ENCODE measurements at regions not wholly inside any gene's neighbourhood (a gene's known extent, or its start where the extent isn't known, plus 50 kb on each side); places are given as distances from the start of the nearest gene placed in this dataset.

GRCh38 chr2:241993386-241994005 lies 124.0 kb downstream of the RTP5 start:
- Histone ChIP-seq H3K9me3 (replicated peaks in 1 of 3) (no peaks in the 10 kb centered on the region), H3K4me3 (no peak overlapping the region), H3K27ac (no peak overlapping the region), H3K36me3 (replicated peaks in 1 of 2) (no peaks in the 10 kb centered on the region), H3K4me1 (replicated peaks in 1 of 2) (no peaks in the 10 kb centered on the region), H3K27me3 (no peaks in the 10 kb centered on the region)
- TF ChIP-seq CTCF (IDR thresholded peaks at IDR 0.05): no peak
- WGBS, 4 donors: 93 to 97% (median 95%) methylated on average over 15 to 16 of the region's 16 CpGs
- DNase-seq: peak in 1 of 7 donors; percentile 7
- intact Hi-C loops (cut with DNase I): no loop called here

GRCh38 chr2:241994086-241994485 lies 124.6 kb downstream of the RTP5 start:
- no peak overlapping the region for H3K27ac ChIP-seq
- intact Hi-C loops (cut with DNase I): no loop called here
- H3K4me1 ChIP-seq (replicated peaks in 1 of 2): no peaks in the 10 kb centered on the region
- no peak overlapping the region for H3K4me3 ChIP-seq
- 78 to 97% (median 86%) methylated on average over 5 to 12 of the region's 12 CpGs for WGBS, 4 donors
- H3K36me3 ChIP-seq (replicated peaks in 1 of 2): no peaks in the 10 kb centered on the region
- TF ChIP-seq POLR2A (IDR thresholded peaks at IDR 0.05) (no peak), CTCF (IDR thresholded peaks at IDR 0.05) (no peak)
- no peaks in the 10 kb centered on the region for H3K9me3 ChIP-seq (replicated peaks in 1 of 3)
- DNase-seq: peak in 1 of 7 donors; percentile 6
- no peaks in the 10 kb centered on the region for H3K27me3 ChIP-seq

DNA sequence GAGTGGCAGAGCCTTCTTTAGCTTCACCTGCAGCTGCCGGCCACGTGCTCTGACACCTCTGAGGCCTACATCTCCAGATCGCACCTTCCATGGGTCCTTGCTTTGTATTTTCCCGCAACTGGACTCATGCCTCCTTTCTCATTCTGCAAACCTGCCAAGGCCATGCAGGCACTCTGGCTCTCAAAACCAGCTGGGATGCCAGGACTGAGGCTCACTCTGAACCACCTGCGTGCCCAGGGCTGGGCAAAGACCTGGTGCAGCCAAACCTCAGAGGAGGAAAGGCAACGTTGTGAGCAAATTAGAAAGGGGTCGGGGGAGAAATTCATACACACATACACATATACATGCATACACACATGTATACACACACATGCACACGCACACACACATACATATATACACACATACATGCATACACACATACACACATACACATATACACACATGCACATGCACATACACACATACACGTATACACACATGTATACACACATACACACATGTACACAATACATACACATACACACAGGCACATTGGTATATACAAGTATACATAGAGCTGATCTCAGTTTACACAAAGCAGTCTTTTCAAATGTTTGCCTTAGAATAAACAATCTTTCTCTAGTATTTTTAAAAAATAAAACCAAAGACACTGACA lies 125.2 kb downstream of the RTP5 start:
- intact Hi-C loops (cut with DNase I): no loop called here
- DNase-seq: peak in 1 of 7 donors; percentile 1
- H3K4me1 ChIP-seq (replicated peaks in 1 of 2): no peaks in the 10 kb centered on the region
- no peaks in the 10 kb centered on the region for H3K36me3 ChIP-seq (replicated peaks in 1 of 2)
- TF ChIP-seq POLR2A (IDR thresholded peaks at IDR 0.05) (no peak), CTCF (IDR thresholded peaks at IDR 0.05) (no peak)
- 71 to 81% (median 76%) methylated on average over 9 of the region's 9 CpGs for WGBS, 4 donors
- no peaks in the 10 kb centered on the region for H3K9me3 ChIP-seq (replicated peaks in 1 of 3)
- no peak overlapping the region for H3K4me3 ChIP-seq
- H3K27ac ChIP-seq: no peak overlapping the region
- no peaks in the 10 kb centered on the region for H3K27me3 ChIP-seq

GRCh38 chr2:241996100-241996499 lies 126.6 kb downstream of the RTP5 start:
- H3K27ac ChIP-seq: no peak overlapping the region
- 89 to 94% (median 92%) methylated on average over 10 to 13 of the region's 13 CpGs for WGBS, 4 donors
- H3K36me3 ChIP-seq (replicated peaks in 1 of 2): no peaks in the 10 kb centered on the region
- H3K4me1 ChIP-seq (replicated peaks in 1 of 2): no peaks in the 10 kb centered on the region
- H3K9me3 ChIP-seq (replicated peaks in 1 of 3): no peaks in the 10 kb centered on the region
- DNase-seq: peak in 1 of 7 donors; percentile 4
- H3K27me3 ChIP-seq: no peaks in the 10 kb centered on the region
- intact Hi-C loops (cut with DNase I): no loop called here
- no peak overlapping the region for H3K4me3 ChIP-seq
- no peak for TF ChIP-seq CTCF (IDR thresholded peaks at IDR 0.05)
- TF ChIP-seq POLR2A (IDR thresholded peaks at IDR 0.05): no peak

Data from adrenal gland (tissue), 9 donors.